HG03280 (cell line): ENCODE measurements at regions not wholly inside any gene's neighbourhood (a gene's known extent, or its start where the extent isn't known, plus 50 kb on each side); places are given as distances from the start of the nearest gene placed in this dataset.

Source experiments
- ATAC-seq: cut with Tn5 transposase; IDR thresholded peaks from one replicate; pipeline ENCODE4 v1.9.1; 2021; ENCODE audit warnings: mild to moderate bottlenecking, moderate library complexity; ENCODE audit not compliant: unreplicated experiment

DNA sequence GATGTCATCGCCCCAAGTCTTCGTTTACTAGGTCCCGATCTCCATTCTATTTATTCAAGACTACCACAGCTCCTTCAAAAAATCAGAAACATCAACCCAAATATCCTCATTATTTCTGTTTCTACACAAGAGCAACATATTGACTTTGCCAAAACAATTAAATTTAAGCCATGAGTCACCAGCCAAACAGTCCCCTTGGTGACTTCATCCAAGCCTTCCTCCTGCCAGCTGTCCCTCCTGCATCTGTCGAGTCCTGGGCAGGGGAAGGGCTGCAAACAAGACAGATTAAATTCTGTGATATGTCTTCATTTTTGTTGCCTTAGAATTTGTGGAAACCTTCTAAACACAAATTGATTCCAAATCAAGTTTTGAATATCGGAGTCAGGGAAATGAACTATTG lies 110.3 kb downstream of the SP3 start:
- no peak for ATAC-seq

DNA sequence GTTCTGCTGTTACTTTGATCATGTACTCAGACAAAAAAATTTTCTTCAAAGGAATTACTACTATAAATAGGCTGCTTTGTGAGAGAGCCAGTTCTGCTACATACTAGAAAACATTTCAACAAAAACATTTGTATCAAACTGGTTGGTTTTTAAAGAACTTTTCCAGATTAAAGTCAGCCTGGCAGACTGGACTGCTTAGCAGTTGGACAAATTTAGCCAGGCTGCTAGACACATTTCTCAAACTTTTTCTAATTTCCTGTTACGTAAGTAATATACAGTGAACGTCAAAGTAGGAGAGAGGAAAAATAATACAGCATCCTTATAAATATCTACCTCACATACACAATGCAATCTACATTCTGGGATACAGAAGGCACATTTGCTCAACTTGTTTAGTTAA lies 109.5 kb downstream of the SP3 start:
- no peak for ATAC-seq
